GM12864 (cell line): ENCODE measurements at regions not wholly inside any gene's neighbourhood (a gene's known extent, or its start where the extent isn't known, plus 50 kb on each side); places are given as distances from the start of the nearest gene placed in this dataset.

Experiments used
- DNase-seq: peaks from one replicate; pipeline ENCODE4 v3.0.0-alpha.2; 2011; ENCODE audit warnings: low read depth
- H3K4me3 ChIP-seq: 2 replicates; pipeline ENCODE4 v1.5.1; 2011; ENCODE audit warnings: mild to moderate bottlenecking, low read depth, low read length, control low read depth
- TF ChIP-seq, protein P1 (sequence below): IDR thresholded peaks from 2 replicates; pipeline ENCODE4 v1.5.1; 2011; ENCODE audit warnings: low read depth, mild to moderate bottlenecking, moderate library complexity, low read length, control low read depth, inconsistent platforms; ENCODE audit errors: missing control alignments

DNA sequence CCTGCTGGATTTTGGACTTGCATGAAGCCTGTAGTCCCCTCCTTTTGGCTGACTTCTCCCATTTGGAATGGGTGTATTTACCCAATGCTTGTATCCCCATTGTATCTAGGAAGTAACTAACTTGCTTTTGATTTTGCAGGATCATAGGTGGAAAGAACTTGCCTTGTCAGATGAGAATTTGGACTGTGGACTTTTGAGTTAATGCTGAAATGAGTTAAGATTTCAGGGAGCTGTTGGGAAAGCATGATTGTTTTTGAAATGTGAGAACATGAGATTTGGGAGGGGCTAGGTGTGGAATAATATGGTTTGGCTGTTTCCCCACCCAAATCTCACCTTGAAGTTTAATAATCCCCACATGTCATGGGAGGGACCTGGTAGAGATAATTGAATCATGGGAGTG, 189.6 kb upstream of the CDKN2B start:
- DNase-seq = no peak
- TF ChIP-seq, protein P1, sequence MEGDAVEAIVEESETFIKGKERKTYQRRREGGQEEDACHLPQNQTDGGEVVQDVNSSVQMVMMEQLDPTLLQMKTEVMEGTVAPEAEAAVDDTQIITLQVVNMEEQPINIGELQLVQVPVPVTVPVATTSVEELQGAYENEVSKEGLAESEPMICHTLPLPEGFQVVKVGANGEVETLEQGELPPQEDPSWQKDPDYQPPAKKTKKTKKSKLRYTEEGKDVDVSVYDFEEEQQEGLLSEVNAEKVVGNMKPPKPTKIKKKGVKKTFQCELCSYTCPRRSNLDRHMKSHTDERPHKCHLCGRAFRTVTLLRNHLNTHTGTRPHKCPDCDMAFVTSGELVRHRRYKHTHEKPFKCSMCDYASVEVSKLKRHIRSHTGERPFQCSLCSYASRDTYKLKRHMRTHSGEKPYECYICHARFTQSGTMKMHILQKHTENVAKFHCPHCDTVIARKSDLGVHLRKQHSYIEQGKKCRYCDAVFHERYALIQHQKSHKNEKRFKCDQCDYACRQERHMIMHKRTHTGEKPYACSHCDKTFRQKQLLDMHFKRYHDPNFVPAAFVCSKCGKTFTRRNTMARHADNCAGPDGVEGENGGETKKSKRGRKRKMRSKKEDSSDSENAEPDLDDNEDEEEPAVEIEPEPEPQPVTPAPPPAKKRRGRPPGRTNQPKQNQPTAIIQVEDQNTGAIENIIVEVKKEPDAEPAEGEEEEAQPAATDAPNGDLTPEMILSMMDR = no peak
- no peak overlapping the region for H3K4me3 ChIP-seq

DNA sequence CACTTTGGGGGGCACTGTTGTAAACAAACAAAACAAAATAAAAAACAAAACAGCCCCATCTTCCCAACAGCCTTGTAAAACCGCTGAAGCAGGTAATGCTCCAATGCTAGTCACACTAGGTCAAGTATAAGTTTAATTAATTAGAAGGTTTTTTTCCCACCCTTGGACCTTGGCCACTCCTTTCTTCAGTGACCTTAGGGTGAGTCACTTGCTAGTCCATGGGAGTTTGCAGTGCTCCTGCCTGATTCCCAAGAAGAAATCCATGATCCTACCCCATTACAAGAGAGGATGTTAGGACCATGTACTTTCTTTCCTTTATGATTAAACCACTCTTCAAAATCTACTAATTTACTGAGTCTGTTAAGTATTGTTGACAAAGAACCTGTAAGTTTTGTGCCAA, 192.2 kb upstream of the CDKN2B start:
- no peak for DNase-seq
- H3K4me3 ChIP-seq = no peak overlapping the region
- TF ChIP-seq, protein P1 = no peak

DNA sequence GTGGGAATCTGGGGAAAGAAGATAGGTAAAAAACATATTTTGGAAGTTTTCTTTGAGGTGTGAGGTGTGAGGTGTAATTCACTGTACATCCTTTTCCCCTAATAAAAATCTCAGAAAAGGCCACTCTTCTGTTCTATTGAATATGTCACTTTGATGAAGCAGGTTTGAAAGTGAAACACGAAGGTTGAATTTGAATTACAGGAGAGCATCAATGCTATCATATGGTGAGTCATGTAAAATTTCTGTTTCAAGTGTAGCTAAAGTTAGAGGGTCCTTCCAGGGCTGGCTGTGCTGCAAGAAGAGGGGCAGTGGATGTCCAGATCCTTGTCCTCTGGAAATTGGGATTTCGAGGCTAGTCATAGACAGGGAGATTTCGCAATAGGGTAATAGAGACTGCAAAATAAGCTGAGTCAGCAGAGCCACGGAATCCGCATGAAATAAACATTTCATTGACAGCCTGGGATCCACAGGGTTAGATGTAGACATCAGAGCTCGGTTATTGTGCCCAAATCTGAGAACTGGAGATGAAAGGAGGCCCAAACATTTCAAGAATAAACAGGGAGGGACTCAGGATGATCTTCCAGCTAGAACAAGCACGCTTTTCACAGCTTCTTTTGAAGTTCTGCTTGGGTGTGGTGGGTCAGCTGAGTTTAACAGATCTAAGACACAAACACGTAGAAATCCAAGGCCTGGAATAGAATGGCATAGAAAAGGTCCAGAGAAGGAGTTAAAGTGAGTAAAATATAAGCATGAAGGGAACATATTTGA, 194.4 kb upstream of the CDKN2B start:
- DNase-seq = no peak
- TF ChIP-seq, protein P1 = no peak

DNA sequence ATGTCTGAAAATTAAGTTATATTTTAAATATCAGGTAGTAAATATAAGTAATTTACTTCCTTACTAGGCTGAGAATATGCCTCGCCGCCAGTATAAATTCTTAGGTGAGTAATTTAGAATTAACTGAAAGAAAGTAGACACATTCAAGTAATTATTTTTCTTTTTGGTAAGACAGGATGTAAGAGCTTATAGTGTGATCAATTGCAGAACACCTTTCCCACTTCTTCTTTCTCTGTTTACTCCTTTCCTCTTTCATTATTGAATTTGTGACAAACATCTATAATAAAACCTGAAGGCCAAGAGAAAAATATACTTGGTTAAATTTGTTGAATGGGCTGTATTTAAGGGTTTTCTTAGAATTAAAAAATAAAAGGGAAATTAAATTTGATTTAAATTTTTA, 195.1 kb upstream of the CDKN2B start:
- TF ChIP-seq, protein P1 = no peak
- no peak overlapping the region for H3K4me3 ChIP-seq
- DNase-seq = no peak

More for the DNA sequence above, 194.4 kb upstream of the CDKN2B start:
- H3K4me3 ChIP-seq = no peak overlapping the region

DNA sequence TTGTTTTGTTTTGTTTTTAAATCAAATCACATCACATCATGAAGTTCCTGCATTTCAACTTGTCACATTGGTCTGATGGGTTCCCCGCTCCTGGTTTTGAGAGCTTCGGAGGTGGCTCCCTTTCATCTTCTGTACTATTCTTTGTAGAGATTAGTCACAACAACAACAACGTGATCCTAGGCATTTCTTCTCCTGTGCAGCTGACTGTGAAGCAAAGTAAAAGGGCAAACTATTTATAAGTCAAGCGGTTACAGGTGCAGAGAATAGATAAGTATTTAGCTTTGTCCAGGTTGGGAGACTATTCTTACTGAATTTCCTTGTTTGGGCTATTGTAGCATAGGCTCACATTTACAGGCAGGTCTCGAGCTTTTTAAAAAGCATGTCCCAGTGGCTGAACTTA, 197.7 kb upstream of the CDKN2B start:
- TF ChIP-seq, protein P1 = no peak
- H3K4me3 ChIP-seq = no peak overlapping the region
- no peak for DNase-seq

DNA sequence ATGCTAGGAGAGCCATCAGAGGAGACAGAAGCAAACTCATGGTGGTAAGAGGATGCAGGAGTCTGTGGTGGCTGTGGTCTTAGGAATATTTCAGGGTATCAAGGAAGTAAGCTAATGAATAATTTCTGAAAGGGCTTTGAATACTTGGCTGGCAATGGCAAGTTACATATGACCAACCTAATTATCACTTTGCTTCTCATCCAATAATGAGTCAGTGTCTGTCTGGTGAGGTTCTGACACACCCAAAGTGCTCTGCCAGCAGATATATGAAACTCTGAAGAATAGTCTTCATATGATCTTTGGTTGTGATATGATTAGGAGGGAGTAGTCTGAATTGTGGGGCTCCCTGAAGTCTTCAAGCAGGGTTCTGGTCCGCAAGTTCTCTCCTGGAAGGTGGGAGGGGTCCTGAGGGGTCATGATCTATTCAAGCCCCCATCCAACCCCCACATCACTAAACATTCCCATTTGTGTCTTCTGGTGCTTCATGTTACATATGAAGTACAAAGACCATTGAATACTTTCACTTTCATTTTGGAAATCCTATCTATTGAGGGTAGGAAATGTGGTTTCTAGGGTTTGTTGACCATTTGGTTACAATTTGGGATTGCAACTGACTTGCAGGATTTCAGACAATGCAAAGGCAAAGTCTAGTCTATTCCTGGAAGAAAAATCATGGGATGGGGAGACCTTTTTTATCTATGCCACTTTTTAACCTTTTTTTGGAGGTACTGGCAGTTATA, 199.9 kb upstream of the CDKN2B start:
- TF ChIP-seq, protein P1 = no peak
- H3K4me3 ChIP-seq = no peak overlapping the region

DNA sequence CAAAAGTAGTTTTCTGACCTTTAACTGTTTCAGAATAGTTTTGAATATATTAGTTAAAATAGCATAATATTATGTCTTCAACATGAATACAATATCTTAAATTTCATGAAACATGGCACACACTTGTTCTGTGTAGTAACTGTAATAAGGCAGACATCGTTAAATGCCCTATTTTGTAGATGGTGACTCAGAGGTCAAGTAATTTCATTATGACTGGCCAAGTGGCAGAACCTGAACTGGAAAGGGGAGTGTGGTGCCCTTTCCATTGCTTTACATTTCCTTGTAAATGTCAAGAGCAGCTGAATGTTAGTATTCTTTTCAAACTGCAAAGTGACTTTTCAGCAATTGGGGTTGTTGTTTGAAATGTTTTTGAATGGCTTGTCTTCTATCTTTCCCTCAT, 201.2 kb upstream of the CDKN2B start:
- TF ChIP-seq, protein P1 = no peak
- DNase-seq = no peak
- no peak overlapping the region for H3K4me3 ChIP-seq

More for the DNA sequence above, 199.9 kb upstream of the CDKN2B start:
- no peak for DNase-seq
